Prostate gland (tissue), 2 donors: ENCODE measurements at regions not wholly inside any gene's neighbourhood (a gene's known extent, or its start where the extent isn't known, plus 50 kb on each side); places are given as distances from the start of the nearest gene placed in this dataset.

Experiments
- DNase-seq: peaks from one replicate; pipeline ENCODE4 v3.0.0-alpha.2; 2019; ENCODE audit warnings: low spot score
- H3K27ac ChIP-seq, 2 donors: fragments of 200-600 bp; sonication (generic); 2 replicates each; pipeline ENCODE4 v1.5.1; 2017 to 2019
- H3K27me3 ChIP-seq: fragments of 200-600 bp; sonication (generic); replicated peaks from 2 replicates; pipeline ENCODE4 v1.5.1; 2019; ENCODE audit not compliant: insufficient read depth
- H3K36me3 ChIP-seq, 2 donors: fragments of 200-600 bp; sonication (generic); 1 replicate in 1 of 2; 2 replicates in 1 of 2; pipeline versions ENCODE4 v1.5.1 to v1.8.1; 2017 to 2019
- H3K4me1 ChIP-seq: fragments of 200-600 bp; sonication (generic); replicated peaks from 2 replicates; pipeline ENCODE4 v1.5.1; 2019
- H3K4me3 ChIP-seq, 2 donors: fragments of 200-600 bp; sonication (generic); 2 replicates each; pipeline ENCODE4 v1.5.1; 2017 to 2019
- H3K9me3 ChIP-seq: fragments of 200-600 bp; sonication (generic); 2 replicates; pipeline ENCODE4 v1.5.1; 2017
- CTCF ChIP-seq, 4 experiments: fragments of 200-600 bp in 2 of 4; fragments of 450-650 bp in 2 of 4; sonication (generic) in 2 of 4; IDR thresholded peaks; 1 replicate in 3 of 4; 2 replicates in 1 of 4; pipeline ENCODE4 v1.5.1; 2016 to 2019; ENCODE audit warnings: antibody characterized with exemption in 4 of 4, mild to moderate bottlenecking in 2 of 4, moderate library complexity in 2 of 4
- POLR2A ChIP-seq: fragments of 450-650 bp; IDR thresholded peaks from one replicate; pipeline ENCODE4 v1.6.1; 2016; ENCODE audit warnings: antibody characterized with exemption, mild to moderate bottlenecking
- POLR2AphosphoS5 ChIP-seq: sonication (generic); formaldehyde crosslinking; IDR thresholded peaks from one replicate; pipeline ENCODE4 v1.6.1; 2017; ENCODE audit warnings: antibody characterized with exemption
- WGBS: methylation state at CpG from one replicate; pipeline ENCODE4 v1.1.5; 2018; 5-methylcytosine and 5-hydroxymethylcytosine counted together
- intact Hi-C: fragments of 100-400 bp; cut with DNase I; formaldehyde crosslinking; loops from one replicate; pipeline ENCODE4 v1.14.2; 2022

- Histone ChIP-seq H3K4me3 (no peak overlapping the region), H3K36me3 (no peaks in the 10 kb centered on the region), H3K27ac (no peak overlapping the region), H3K27me3 (no peaks in the 10 kb centered on the region), H3K9me3 (no peaks in the 10 kb centered on the region), H3K4me1 (no peaks in the 10 kb centered on the region)
- no peak for DNase-seq
- intact Hi-C loops, result no loop called here
- TF ChIP-seq CTCF (IDR thresholded peaks at IDR 0.05) (no peak), POLR2AphosphoS5 (no peak), POLR2A (no peak)
- 88% methylated on average over 2 of the region's 2 CpGs for WGBS
Measured at GRCh38 chr12:118750666-118751065, 230.7 kb upstream of the SRRM4 start.

GRCh38 chr12:118751355-118751754 is 230.0 kb upstream of the SRRM4 start:
- H3K27ac ChIP-seq, result no peak overlapping the region
- 96% methylated on average over 1 of the region's 1 CpG for WGBS
- no peaks in the 10 kb centered on the region for H3K27me3 ChIP-seq
- H3K36me3 ChIP-seq, result no peaks in the 10 kb centered on the region
- no peak for TF ChIP-seq CTCF (IDR thresholded peaks at IDR 0.05)
- TF ChIP-seq POLR2AphosphoS5, result no peak
- TF ChIP-seq POLR2A, result no peak
- no peak for DNase-seq
- intact Hi-C loops, result no loop called here
- H3K4me1 ChIP-seq, result no peaks in the 10 kb centered on the region
- no peaks in the 10 kb centered on the region for H3K9me3 ChIP-seq
- no peak overlapping the region for H3K4me3 ChIP-seq

GRCh38 chr12:118760623-118761022 is 220.7 kb upstream of the SRRM4 start:
- intact Hi-C loops, result no loop called here
- TF ChIP-seq POLR2A, result no peak
- no peak for TF ChIP-seq POLR2AphosphoS5
- TF ChIP-seq CTCF (IDR thresholded peaks at IDR 0.05), result no peak
- 54% methylated on average over 1 of the region's 1 CpG for WGBS
- Histone ChIP-seq H3K4me3 (no peak overlapping the region), H3K27me3 (no peaks in the 10 kb centered on the region), H3K36me3 (no peaks in the 10 kb centered on the region), H3K9me3 (no peaks in the 10 kb centered on the region), H3K4me1 (no peaks in the 10 kb centered on the region), H3K27ac (no peak overlapping the region)
- DNase-seq, result no peak

- intact Hi-C loops, result no loop called here
- TF ChIP-seq POLR2A (no peak), CTCF (IDR thresholded peaks at IDR 0.05) (no peak), POLR2AphosphoS5 (no peak)
- Histone ChIP-seq H3K27ac (no peak overlapping the region), H3K36me3 (no peaks in the 10 kb centered on the region), H3K9me3 (no peaks in the 10 kb centered on the region), H3K27me3 (no peaks in the 10 kb centered on the region), H3K4me3 (no peak overlapping the region), H3K4me1 (no peaks in the 10 kb centered on the region)
- 78% methylated on average over 1 of the region's 1 CpG for WGBS
- no peak for DNase-seq
Measured at GRCh38 chr12:118763234-118763633, 218.1 kb upstream of the SRRM4 start.

- Histone ChIP-seq H3K27me3 (peaks cover 2% of the 10 kb centered on the region), H3K36me3 (no peaks in the 10 kb centered on the region), H3K4me3 (no peak overlapping the region), H3K9me3 (no peaks in the 10 kb centered on the region), H3K4me1 (no peaks in the 10 kb centered on the region), H3K27ac (no peak overlapping the region)
- TF ChIP-seq CTCF (IDR thresholded peaks at IDR 0.05) (no peak), POLR2AphosphoS5 (no peak), POLR2A (no peak)
- no peak for DNase-seq
- 7% methylated on average over 39 of the region's 43 CpGs for WGBS
- intact Hi-C loops, result no loop called here
Measured at GRCh38 chr12:118773956-118774723, 207.2 kb upstream of the SRRM4 start.
